Suprapubic skin (tissue), 3 donors: ENCODE measurements at regions not wholly inside any gene's neighbourhood (a gene's known extent, or its start where the extent isn't known, plus 50 kb on each side); places are given as distances from the start of the nearest gene placed in this dataset.

Experiments
- CTCF ChIP-seq, 2 donors: fragments of 200-600 bp in 1 of 2; fragments of 450-650 bp in 1 of 2; sonication (generic) in 1 of 2; IDR thresholded peaks; one replicate each; pipeline ENCODE4 v1.5.1; 2016 to 2019; ENCODE audit warnings: antibody characterized with exemption in 2 of 2, mild to moderate bottlenecking in 1 of 2, moderate library complexity in 1 of 2
- POLR2AphosphoS5 ChIP-seq, 3 donors: sonication (generic); formaldehyde crosslinking; IDR thresholded peaks; one replicate each; pipeline ENCODE4 v1.6.1; 2017; ENCODE audit warnings: antibody characterized with exemption in 3 of 3

- TF ChIP-seq CTCF (IDR thresholded peaks at IDR 0.05) (no peak), POLR2AphosphoS5 (IDR thresholded peaks at IDR 0.05) (no peak)
Observed at GRCh38 chr12:68534108-68534507, 76.6 kb upstream of the RAP1B start.
